ENCODE measurements at regions not wholly inside any gene's neighbourhood (a gene's known extent, or its start where the extent isn't known, plus 50 kb on each side); places are given as distances from the start of the nearest gene placed in this dataset.

GRCh38 chr12:5195691-5196090, 152.0 kb downstream of the KCNA5 start:
- no peak for DNase-seq (ENCODE audit: low read depth, low spot score)

DNA sequence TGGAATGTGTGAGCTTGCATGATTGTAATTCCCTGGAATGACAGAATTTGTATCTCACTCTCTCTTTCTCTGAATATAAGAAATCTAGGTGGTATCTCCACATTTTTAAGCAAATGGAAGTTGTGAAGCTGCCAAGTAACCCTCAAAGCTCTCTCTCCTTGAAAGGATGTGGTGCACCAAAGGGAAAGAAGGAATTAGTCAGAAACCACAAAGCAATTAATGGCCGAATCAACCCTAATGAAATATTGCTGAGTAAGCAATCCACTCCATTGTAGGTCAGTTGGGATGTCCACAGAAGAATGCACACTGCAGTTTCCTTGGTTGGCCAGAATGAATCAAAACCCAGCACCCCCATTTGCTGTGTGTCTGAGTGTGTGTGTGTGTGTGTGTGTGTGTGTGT, 153.5 kb downstream of the KCNA5 start:
- peak; percentile 91 for DNase-seq (ENCODE audit: low read depth, low spot score)

- DNase-seq (ENCODE audit: low read depth, low spot score) = peak; percentile 8
These were observed 154.0 kb downstream of the KCNA5 start for GRCh38 chr12:5197656-5198055.

DNA sequence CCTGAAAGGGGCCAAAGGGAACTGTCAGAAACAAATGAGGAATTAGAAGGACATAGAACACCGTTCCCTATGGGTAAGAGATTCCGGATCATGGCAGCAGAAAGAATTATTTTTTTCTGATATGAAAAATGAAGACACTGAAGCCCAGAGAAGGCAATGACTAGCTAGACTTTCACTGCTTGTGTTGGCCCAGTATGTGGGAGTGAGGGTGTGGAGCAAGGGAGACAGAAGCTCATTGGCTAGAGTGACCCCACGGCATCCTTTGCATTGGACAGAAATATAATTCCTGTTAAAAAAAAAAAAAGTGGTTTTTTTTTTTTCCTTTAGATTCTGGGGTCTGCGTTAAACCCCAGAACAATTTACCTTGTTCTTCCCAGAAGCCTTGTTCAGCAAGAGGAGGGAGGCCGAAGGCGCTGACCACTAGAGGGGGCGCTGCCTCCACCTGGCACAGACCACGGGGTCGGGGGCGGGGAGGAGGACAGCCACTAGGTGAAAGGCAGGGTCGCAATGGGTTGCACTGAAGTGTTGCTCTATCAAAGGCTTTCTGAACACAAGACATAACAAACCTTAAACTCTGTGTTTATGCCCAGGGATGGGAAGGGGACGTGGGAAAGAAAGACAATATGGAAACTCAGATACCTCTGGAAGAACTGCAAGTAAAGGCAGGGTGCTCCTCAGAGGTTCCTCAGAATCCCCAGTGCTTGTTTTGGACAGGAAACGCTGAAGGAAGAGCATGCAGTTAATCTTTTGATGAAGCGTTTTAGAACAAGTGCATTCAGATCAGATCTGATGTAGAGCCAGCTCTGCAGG, 156.8 kb downstream of the KCNA5 start:
- DNase-seq (ENCODE audit: low read depth, low spot score) = peak; percentile 63

DNA sequence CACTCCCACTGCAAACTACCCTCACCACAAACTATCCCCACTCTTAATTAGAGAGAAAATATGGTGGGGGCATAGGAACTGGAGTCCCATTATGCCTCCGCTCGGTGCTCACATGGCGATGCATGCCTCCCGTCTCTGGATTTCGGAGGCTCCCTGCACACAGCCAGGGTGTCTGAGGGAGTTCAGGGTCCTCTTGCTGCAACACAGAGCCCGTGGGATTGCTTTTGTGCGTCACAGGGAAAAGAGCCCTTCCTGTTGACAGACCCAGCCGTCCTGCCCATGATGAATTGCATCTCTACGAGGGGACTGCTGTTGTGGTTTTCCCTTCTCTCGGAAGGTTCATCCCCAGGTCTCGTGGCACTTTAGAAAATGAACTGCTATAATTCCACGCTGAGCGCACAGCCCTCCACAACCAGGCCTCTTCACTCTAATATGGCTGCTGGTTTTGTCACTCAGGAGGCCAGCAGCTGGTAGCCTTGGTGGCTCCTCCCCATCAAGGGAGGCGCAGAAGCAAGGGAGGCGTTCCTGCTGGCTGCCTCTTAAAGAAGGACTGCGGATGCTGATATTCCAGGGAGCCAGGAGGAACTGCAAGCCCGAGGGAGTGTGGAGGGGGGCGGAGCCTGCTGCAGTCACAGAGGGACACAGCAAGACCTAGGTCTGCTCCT, 158.0 kb downstream of the KCNA5 start:
- no peak for DNase-seq (ENCODE audit: low read depth, low spot score)

DNA sequence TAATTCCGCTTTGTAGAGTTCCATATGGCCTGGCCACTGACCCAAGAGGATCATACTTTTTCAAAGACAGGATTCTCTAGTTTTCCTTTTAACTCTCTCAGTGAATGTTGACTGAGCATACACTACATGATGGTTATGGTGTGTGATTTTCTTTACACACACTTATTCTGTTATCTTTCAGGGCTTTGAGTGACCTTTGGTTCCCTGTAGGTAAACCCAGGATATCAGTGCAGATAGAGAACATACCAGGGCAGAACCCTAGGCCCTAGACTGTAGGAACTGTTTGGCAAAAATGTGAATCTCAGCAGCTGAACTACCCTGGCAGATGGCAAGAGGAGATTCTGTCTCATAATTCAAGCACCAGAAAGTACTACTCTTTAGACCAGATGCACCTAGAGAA, 159.6 kb downstream of the KCNA5 start:
- DNase-seq (ENCODE audit: low read depth, low spot score) = no peak

- no peak for DNase-seq (ENCODE audit: low read depth, low spot score)
These were observed 160.0 kb downstream of the KCNA5 start for GRCh38 chr12:5203720-5204119.

DNA sequence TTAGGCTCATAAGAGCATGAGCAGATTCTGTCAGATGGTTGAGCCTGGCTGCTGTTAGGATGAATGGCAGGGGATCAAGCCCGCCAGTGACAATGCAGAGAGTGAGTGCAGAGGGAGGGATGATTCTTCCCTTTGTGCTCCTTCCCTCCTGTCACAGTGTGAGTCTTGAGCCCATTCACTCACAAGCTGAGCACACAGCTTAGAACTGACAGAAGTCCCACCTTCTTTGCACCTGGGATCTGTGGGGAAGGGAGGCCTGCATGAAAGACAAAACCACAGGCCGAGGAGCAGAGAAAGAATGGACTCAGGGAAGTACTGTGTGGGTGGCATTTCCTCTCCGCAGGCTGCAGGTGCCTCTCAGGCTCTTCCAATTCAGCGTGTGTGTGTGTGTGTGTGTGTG, 160.6 kb downstream of the KCNA5 start:
- DNase-seq (ENCODE audit: low read depth, low spot score) = no peak

DNA sequence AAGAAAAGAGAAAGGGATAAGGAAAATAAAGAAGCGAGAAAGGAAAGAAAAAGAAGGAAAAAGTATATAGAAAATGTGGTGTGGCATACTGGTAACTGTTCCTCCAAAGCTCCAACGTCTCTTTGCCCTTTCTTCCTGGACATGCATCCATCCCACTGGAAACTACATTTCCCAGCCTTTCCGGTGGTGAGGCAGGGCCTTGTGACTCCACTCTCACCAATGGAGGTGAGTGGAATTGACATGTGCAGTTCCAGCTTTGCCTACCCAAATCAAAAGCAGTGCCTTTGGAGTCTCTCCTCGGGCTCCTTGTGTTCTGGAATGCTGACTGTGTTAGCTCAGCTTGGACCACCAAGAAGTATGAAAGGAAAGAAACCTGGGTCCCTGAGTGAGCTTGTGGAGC, 161.2 kb downstream of the KCNA5 start:
- no peak for DNase-seq (ENCODE audit: low read depth, low spot score)

DNA sequence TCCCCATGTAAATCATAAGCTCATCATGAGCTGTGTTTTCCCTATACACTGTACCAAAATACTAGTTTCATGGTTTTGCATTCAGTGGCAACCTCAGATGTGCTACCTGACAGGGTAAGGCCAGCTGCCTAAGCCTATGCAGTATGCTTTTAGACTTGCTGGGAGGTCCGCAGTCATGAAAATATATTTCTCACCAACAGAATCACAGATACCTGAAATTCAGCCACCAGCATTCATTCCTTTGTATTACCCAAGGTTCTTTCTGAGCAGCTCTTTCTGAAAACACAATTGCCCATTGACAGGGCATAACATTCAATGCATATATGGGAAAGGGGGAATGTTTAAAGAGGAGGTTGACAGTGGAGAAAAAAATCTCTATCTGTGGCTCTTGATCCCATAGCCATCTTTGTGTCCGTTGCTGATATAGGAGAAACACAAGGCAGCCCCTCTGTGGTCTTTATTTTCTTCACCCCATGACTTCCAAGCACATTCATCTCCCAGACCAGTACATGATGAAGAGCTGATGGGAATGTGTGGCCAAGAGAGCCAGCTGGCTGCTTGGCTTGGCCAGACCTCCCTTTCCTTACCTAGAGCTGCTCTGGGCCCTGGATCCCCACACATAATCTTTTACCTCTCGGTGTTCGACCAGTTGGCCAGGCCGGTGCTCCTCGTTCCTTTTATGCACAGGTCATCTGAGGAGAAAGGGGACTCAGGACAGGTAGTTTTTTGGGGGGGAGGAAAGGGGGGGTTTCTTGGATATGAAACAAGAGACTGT, 162.9 kb downstream of the KCNA5 start:
- DNase-seq (ENCODE audit: low read depth, low spot score) = no peak

- no peak for DNase-seq (ENCODE audit: low read depth, low spot score)
These were observed 166.7 kb downstream of the KCNA5 start for GRCh38 chr12:5210179-5210922.

- DNase-seq (ENCODE audit: low read depth, low spot score) = no peak
These were observed 167.2 kb downstream of the KCNA5 start for GRCh38 chr12:5210923-5211290.

- DNase-seq (ENCODE audit: low read depth, low spot score) = no peak
These were observed 169.7 kb downstream of the KCNA5 start for GRCh38 chr12:5213336-5213735.

DNA sequence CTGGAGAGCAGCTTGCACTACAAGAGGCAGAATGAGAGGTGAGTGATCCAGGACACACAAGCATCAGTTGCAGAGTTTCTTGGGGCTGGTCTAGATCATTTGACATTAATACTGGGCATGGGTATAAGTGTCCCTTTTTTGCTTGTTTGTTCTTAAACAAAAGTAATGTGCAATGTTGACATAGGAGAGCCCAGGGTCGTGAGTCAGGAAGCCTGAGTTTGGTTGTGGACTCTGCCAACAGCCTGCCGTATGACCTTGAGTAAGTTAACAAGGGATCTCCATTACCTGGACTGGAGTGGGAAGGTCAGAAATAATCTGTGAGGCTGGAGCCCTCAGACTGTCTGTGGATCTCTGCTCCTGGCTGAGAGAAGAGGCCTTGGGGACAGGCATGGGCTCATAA, 170.3 kb downstream of the KCNA5 start:
- DNase-seq (ENCODE audit: low read depth, low spot score) = no peak

DNA sequence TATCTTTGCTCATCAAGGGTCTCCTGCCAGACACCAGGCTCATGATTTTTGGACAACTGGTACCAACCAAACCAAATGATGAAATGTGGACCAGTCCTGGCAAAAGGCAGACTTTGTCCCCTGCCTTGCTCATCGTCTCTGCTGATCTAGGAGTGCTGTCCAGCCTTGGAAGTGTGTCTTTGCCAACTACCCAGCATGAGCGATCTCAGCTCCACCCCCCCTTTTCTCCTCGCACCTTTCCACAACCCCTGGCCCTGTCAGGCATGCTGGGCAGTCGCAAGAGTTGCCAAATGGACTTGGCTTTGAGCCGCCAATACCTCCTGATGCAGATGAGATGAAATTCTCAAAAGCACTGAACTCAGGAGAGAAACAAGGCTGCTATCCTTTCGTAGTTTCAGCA, 174.3 kb downstream of the KCNA5 start:
- no peak for DNase-seq (ENCODE audit: low read depth, low spot score)

DNA sequence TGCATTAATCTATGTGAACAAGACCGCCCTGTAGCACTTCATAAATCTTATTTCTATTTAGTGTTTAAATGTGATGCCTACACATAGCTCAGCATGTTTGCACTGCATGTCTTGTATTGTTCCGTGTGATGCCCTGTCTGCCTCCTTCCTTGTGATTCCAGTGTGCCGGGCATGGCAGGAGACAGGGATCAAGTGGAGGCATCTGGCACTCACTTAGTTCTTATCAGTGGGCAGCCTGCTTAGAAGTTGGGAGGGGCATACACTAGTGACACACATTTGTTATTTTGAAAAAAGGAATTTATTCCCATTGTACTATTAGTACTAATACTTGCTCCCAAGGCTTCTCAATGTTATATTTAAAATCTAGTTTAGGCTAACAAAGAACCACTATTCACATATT, 176.4 kb downstream of the KCNA5 start:
- no peak for DNase-seq (ENCODE audit: low read depth, low spot score)

DNA sequence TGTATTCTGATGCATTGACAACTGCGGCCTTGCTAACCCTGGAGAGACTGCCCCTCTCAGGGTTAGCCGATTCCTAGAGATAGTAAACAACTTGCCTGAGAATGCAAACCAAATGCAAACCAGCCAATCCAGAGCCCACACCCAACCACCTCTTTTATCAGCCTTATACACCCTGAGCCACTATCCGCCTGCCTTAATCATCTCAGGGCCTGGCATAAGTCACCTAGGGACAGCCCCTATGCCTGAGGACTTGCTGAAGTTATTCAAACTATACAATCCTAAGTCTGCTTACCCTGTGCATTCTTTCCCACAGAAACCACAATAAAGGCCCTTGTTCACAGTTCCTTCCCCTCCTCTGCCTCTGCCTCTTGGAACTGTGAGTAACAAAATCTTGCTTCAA, 177.2 kb downstream of the KCNA5 start:
- DNase-seq (ENCODE audit: low read depth, low spot score) = peak; percentile 35

DNA sequence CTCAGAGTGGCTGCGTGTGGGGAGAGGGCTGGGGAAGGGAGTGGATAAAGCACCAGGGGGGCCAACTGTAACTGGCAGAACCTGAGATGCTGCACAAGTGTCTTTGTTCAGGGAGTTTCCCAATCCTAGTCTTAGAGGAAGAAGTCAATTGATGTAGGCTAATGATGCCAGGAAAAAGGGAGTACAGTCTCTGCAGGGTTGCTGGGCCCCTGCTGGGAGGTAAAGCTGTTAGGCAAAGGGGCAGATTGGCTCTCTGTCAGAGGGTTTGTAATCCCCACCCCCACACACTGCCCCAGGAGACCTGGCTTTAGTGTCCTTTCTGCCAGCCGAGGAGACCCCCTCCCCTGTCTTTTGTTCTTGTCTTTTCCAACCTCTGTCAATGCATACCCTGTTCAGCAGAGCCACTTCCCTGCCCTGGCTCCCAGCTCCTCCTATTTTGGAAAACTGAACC, 178.4 kb downstream of the KCNA5 start:
- DNase-seq (ENCODE audit: low read depth, low spot score) = no peak

- DNase-seq (ENCODE audit: low read depth, low spot score) = no peak
These were observed 179.1 kb downstream of the KCNA5 start for GRCh38 chr12:5222729-5223128.

DNA sequence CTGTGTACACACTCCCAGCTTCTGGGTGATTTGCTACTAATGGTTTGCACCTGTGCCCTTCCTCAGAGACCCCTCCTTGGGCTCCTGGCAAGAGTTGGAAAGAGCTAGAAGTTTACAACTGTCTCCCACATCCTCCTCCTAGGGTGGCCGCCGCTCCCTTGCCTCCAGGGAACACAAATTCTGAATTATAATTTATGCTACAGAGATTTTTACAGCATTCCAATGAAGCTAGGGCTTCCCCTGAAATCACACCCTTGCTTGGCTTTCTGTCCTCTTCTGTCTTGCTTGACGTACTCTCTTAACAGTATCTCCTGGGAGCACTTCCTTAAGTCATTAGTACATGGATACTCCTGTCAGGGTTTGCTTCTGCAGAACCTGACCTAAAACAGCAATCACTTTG, 180.2 kb downstream of the KCNA5 start:
- DNase-seq (ENCODE audit: low read depth, low spot score) = no peak

DNA sequence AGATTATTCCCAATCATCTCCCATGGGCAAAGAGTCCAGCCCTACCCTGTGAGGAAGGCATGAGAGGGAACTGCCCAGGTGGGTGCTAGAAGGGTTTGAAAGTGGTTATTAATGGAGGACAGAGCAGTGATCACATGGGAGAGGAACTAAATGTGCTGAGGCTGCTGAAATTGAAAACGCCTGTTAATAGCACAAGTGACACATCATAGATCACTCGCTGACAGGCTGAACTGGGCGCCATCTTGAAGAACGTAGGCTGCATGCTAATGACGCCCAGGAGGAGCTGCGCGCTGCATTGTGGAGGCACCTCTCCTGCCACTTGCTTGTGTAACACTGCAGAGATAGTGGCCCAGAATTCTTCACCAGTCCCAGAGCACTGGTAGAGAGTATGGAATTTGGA, 182.9 kb downstream of the KCNA5 start:
- DNase-seq (ENCODE audit: low read depth, low spot score) = no peak
